Myocyte (in vitro differentiated cells): ENCODE measurements at regions not wholly inside any gene's neighbourhood (a gene's known extent, or its start where the extent isn't known, plus 50 kb on each side); places are given as distances from the start of the nearest gene placed in this dataset.
A peak's percentile ranks its signal among the peaks of the same experiment; 100 is the strongest.
"Not testable (repeated sequence)": the region's sequence is repeated elsewhere in the genome, so short reads cannot be mapped to it uniquely, and the experiment has no call there.

Experiments
- DNase-seq: peaks from one replicate; pipeline ENCODE4 v3.0.0-alpha.2; 2012; ENCODE audit warnings: low read depth

- DNase-seq = no peak
Measured at GRCh38 chr6:74320074-74320473, 624.1 kb downstream of the CD109 start.

GRCh38 chr6:74319292-74319691, 623.3 kb downstream of the CD109 start:
- DNase-seq = no peak

- DNase-seq = no peak
Measured at GRCh38 chr6:74318738-74319137, 622.7 kb downstream of the CD109 start.

GRCh38 chr6:74312081-74312480, 616.1 kb downstream of the CD109 start:
- no peak for DNase-seq

GRCh38 chr6:74311431-74311830, 615.4 kb downstream of the CD109 start:
- DNase-seq = no peak

- DNase-seq = no peak
Measured at GRCh38 chr6:74289884-74290283, 593.9 kb downstream of the CD109 start.

GRCh38 chr6:74287932-74288331, 591.9 kb downstream of the CD109 start:
- no peak for DNase-seq

- no peak for DNase-seq
Measured at GRCh38 chr6:74287441-74287840, 591.4 kb downstream of the CD109 start.

GRCh38 chr6:74284284-74284683, 588.3 kb downstream of the CD109 start:
- no peak for DNase-seq

- DNase-seq = no peak
Measured at GRCh38 chr6:74283532-74283931, 587.5 kb downstream of the CD109 start.

GRCh38 chr6:74282143-74282689, 586.2 kb downstream of the CD109 start:
- DNase-seq = no peak

- peak; percentile 3 for DNase-seq
Measured at GRCh38 chr6:74280130-74280692, 584.2 kb downstream of the CD109 start.

- peak; percentile 73 for DNase-seq
Measured at GRCh38 chr6:74277777-74278186, 581.8 kb downstream of the CD109 start.

GRCh38 chr6:74273541-74273940, 577.5 kb downstream of the CD109 start:
- no peak for DNase-seq

- DNase-seq = peak; percentile 42
Measured at GRCh38 chr6:74269600-74269858, 573.5 kb downstream of the CD109 start.

GRCh38 chr6:74268815-74269599, 573.0 kb downstream of the CD109 start:
- no peak for DNase-seq

GRCh38 chr6:74259981-74260380, 564.0 kb downstream of the CD109 start:
- DNase-seq = no peak

GRCh38 chr6:74256781-74257180, 560.8 kb downstream of the CD109 start:
- no peak for DNase-seq

GRCh38 chr6:74256381-74256780, 560.4 kb downstream of the CD109 start:
- no peak for DNase-seq

- DNase-seq = not testable (repeated sequence)
Measured at GRCh38 chr6:74255007-74255406, 559.0 kb downstream of the CD109 start.

- DNase-seq = not testable (repeated sequence)
Measured at GRCh38 chr6:74254147-74254546, 558.1 kb downstream of the CD109 start.

GRCh38 chr6:74253261-74253660, 557.3 kb downstream of the CD109 start:
- DNase-seq = no peak
